COR-L47 (cell line): ENCODE measurements at regions not wholly inside any gene's neighbourhood (a gene's known extent, or its start where the extent isn't known, plus 50 kb on each side); places are given as distances from the start of the nearest gene placed in this dataset.

Experiments
- DNase-seq: peaks from one replicate; lab custom pipeline; 2025; lab: John Stamatoyannopoulos, UW

GRCh38 chr14:104291123-104292000, 153.0 kb downstream of the KIF26A start:
- DNase-seq = peak; percentile 89

- no peak for DNase-seq
These were observed 153.9 kb downstream of the KIF26A start for GRCh38 chr14:104292084-104292970.

- no peak for DNase-seq
These were observed 154.9 kb downstream of the KIF26A start for GRCh38 chr14:104293231-104293841.

GRCh38 chr14:104293851-104294627, 155.7 kb downstream of the KIF26A start:
- DNase-seq = peak; percentile 75

- no peak for DNase-seq
These were observed 156.2 kb downstream of the KIF26A start for GRCh38 chr14:104294628-104294982.

GRCh38 chr14:104294983-104295680, 156.7 kb downstream of the KIF26A start:
- DNase-seq = no peak

- no peak for DNase-seq
These were observed 157.4 kb downstream of the KIF26A start for GRCh38 chr14:104295681-104296387.

- no peak for DNase-seq
These were observed 158.3 kb downstream of the KIF26A start for GRCh38 chr14:104296388-104297312.

GRCh38 chr14:104297313-104297704, 158.9 kb downstream of the KIF26A start:
- no peak for DNase-seq

- DNase-seq = no peak
These were observed 159.5 kb downstream of the KIF26A start for GRCh38 chr14:104297721-104298401.

- DNase-seq = no peak
These were observed 160.1 kb downstream of the KIF26A start for GRCh38 chr14:104298458-104298857.

- peak; percentile 70 for DNase-seq
These were observed 161.8 kb downstream of the KIF26A start for GRCh38 chr14:104299993-104300761.

GRCh38 chr14:104301731-104302460, 163.5 kb downstream of the KIF26A start:
- no peak for DNase-seq

GRCh38 chr14:104302794-104303405, 164.5 kb downstream of the KIF26A start:
- DNase-seq = no peak

GRCh38 chr14:104303705-104304425, 165.5 kb downstream of the KIF26A start:
- DNase-seq = no peak
